Left hindlimb (tissue), 1 donor: ENCODE measurements at regions not wholly inside any gene's neighbourhood (a gene's known extent, or its start where the extent isn't known, plus 50 kb on each side); places are given as distances from the start of the nearest gene placed in this dataset.
"Not testable (repeated sequence)": the region's sequence is repeated elsewhere in the genome, so short reads cannot be mapped to it uniquely, and the experiment has no call there.

Experiments
- DNase-seq: peaks from one replicate; pipeline ENCODE4 v3.0.0-alpha.2; 2018

DNA sequence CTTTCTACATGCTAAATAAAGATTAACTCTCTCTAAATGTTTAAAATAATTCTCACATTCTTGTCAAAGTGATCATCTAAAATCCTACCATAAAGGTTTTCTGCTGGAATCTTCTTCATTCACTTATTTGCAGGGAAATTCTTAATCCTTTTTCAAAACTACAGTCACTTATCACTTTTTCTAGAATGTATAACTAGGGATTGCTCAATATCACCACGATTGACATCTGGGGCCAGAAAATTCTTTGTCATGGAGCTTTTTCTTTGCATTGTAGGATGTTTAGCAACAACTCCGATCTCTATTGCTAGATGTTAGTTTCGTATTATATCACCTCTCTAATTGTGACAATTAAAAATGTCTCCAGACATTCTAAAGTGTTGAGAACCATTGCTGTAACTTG lies 344.9 kb upstream of the PIK3R1 start:
- DNase-seq = no peak

- not testable (repeated sequence) for DNase-seq
These were observed 351.2 kb upstream of the PIK3R1 start for GRCh38 chr5:67864335-67864734.

DNA sequence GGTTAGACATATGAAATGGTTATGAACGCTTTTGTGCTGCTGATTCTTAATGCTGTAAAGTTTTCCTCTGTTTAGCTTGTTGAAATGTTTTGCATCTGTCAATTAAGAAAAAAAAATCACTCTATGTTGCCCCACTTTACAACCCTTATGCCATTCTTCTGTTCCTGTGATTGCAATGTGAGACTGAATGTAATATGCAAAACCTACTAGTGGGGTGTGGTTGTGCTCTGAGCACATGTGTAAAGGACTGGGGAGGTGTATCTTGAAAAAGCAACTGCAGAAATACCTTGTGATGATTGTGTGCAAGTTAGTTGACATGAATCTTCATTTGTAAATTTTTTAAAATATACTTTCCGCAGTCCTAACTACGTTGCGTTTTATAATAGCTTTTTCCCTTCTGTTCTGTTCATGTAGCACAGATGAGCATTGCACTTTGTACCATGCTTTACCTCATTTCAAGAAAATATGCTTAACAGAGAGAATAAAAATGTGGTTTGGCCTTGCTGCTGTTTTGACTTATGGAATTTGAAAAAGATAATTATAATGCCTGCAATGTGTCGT lies 357.0 kb upstream of the PIK3R1 start:
- DNase-seq = no peak

DNA sequence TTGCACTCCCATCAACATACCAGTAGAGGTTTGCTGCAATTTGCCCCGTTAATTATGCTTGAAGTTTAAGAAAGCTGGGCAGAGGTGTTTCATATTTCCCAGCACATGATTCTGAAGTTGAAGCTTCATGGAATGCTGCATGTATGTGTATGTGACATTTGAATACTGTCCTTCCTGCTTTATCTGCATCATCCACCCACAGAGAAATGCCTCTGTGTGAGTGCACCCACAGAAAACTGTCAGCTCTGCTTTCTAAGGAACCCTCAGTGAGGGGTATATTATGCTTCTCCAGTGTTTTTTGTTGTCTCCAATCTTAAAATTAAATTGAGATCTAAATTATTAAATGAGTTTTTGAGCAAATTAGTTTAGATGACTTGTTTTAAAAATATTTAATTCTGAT lies 358.1 kb upstream of the PIK3R1 start:
- no peak for DNase-seq

DNA sequence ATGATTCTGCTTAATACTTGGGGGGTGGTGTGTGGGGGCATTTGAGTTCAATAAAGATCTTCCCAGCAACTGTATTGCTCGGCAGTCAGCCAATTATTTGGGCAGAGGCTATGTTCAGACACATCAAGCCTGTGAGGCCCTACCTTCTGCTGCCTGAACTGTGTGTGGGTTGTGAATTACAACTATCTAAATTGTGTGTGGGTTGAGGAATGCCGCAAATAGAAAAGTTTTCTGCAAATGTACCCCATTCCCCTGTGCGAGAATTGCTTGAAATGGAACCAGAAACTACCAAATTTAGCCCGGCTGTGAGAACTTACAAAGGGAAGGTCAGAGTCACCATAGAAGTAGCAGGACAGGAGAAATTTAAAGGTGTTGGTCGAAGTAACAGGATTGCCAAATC lies 360.0 kb upstream of the PIK3R1 start:
- no peak for DNase-seq

DNA sequence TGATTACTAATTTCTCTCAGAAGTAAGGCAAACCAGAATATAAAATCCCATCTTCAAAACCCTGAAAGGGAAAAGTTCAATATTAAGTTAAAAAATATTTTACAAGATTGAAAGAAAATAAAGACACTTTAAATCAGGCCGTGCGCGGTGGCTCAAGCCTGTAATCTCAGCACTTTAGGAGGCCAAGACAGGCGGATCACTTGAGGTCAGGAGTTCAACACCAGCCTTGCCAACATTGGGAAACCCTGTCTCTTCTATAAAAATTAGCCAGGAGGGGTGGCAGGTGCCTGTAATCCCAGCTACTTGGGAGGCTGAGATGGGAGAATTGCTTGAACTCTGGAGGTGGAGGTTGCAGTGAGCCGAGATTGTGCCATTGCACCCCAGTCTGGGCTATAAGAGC lies 364.6 kb upstream of the PIK3R1 start:
- DNase-seq = not testable (repeated sequence)

- no peak for DNase-seq
These were observed 370.6 kb upstream of the PIK3R1 start for GRCh38 chr5:67844924-67845323.

- DNase-seq = no peak
These were observed 372.8 kb upstream of the PIK3R1 start for GRCh38 chr5:67842806-67843205.

- not testable (repeated sequence) for DNase-seq
These were observed 378.3 kb upstream of the PIK3R1 start for GRCh38 chr5:67837225-67837624.

DNA sequence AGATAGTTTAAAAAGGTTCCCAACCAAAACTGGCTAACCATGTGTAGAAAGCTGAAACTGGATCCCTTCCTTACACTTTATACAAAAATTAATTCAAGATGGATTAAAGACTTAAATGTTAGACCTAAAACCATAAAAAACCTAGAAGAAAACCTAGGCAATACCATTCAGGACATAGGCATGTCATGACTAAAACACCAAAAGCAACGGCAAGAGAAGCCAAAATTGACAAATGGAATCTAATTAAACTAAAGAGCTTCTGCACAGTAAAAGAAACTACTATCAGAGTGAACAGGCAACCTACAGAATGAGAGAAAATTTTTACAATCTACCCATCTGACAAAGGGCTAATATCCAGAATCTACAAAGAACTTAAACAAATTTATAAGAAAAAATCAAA lies 379.1 kb upstream of the PIK3R1 start:
- not testable (repeated sequence) for DNase-seq

- no peak for DNase-seq
These were observed 384.5 kb upstream of the PIK3R1 start for GRCh38 chr5:67831048-67831447.

DNA sequence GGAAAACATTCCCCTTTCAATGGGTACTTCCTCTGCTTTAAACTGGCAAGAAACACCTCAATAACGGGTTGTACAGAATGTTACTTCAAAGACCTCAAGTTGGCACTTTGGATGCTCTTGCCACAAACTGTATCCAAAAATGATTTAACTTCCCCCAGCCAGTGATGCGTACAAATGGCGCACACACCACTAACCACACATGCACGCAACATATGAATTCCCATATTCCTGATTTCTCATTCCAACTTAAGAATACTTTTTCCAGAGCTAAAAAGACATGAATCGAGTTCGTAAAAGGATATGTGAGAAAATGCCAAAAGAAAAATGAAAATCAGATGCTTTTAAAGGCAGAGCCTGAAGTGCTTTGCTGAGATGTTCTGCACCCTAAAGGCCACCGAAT lies 388.0 kb upstream of the PIK3R1 start:
- peak; percentile 57 for DNase-seq

GRCh38 chr5:67824852-67825251 lies 390.7 kb upstream of the PIK3R1 start:
- DNase-seq = no peak

DNA sequence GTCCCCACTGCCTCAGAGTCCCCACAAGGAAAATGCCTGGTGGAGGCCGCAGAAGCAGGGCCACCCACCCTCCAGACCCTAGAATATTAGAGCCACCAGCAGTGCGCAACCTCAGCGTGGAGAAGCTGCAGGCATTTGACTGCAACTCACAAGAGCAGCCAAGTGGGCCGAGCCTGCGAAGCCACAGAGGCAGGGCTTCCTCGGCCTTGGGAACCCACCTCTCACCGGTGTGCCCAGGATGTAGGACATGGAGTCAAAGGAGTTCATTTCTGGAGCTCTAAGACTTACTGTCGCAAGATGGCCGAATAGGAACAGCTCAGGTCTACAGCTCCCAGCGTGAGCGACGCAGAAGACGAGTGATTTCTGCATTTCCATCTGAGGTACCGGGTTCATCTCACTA lies 397.9 kb upstream of the PIK3R1 start:
- no peak for DNase-seq

DNA sequence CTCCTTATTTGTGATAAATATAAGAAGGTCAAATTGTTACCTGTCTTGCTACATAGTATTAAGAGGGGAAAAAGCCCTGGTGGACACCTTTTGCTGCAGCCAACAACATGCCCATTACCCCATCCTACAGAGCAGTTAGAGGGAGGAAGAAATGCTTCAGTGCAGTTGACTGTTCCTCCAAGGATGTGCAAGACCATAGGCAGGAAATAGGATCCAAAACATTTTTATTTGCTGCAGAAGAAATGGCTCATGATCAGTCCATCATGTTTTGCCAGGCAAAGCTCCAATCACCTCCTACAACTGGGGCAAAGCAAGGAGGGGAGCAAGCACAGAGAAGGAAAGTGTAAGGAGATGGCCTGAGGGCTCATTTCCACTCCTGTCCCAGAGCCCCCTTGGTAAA lies 399.1 kb upstream of the PIK3R1 start:
- DNase-seq = no peak

- no peak for DNase-seq
These were observed 399.8 kb upstream of the PIK3R1 start for GRCh38 chr5:67815455-67816391.

DNA sequence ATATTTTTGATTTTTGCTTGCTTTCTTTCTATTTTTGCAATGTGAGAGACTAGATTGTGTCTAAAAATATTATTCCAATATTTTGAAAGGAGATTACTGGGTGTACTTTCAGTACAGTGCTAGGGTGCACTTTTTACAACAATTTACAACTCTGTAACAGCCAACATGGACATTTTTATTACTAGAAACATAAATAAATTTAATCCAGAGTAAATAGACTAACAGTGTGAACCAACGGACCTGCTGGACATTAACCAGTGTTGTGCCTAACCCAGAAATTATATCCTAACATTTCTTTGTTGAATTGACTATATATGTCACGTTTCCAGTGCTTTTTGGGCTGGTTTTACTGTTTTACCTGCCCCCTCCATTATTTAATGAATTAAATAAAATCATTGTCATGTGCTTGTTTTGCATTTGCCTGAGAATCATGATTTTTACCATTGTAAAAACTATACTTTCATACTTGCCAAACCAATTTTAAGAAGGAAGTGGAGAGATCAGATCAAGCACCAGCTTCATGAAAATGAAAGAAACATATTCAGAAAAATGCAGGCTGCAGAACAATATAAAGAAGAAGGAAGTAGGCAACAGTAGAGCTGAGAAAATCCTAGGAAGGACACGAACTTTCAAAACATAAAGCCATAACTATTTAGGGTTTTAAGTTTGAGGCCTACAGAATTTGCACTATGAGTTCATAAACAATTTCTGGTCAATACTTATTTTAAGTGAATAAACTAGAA lies 400.8 kb upstream of the PIK3R1 start:
- no peak for DNase-seq

- DNase-seq = no peak
These were observed 401.5 kb upstream of the PIK3R1 start for GRCh38 chr5:67813877-67814539.

DNA sequence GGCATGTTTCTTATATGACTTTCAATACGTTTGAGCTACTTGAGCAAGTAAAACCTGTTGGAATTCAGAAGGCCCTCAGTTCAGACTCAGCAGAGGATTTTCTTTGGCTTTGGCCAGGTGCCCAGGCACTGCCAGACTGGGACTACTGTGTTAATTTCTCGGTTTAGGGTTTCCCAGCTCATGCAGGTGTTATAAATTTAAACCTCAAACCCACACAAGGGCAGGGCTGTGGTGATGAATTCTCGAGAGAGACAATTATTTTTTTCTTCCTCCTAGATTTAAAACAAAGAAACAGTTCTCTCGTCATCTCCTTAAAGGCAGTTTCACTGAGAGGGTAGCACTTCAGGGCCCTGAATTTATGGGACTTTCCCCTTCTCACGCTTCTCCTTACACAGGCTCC lies 406.0 kb upstream of the PIK3R1 start:
- peak; percentile 42 for DNase-seq

DNA sequence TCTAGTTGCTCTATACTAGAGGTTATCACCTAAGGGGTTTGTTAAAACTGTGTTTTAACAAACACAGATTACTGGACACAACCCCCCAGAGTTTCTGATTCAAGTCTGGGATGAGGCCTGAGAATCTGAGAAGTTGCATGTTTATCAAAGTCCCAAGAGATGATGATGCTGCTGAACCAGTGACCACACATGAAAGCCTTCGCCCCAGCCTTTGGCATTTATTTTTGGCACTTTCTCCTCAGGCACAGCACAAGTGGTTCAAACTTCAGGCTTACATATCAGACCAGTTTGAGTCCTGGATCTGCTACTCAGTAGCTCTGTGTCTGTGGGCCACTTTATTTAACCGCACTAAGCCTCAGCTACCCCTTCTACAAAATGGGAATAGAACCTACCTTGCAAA lies 407.2 kb upstream of the PIK3R1 start:
- no peak for DNase-seq

DNA sequence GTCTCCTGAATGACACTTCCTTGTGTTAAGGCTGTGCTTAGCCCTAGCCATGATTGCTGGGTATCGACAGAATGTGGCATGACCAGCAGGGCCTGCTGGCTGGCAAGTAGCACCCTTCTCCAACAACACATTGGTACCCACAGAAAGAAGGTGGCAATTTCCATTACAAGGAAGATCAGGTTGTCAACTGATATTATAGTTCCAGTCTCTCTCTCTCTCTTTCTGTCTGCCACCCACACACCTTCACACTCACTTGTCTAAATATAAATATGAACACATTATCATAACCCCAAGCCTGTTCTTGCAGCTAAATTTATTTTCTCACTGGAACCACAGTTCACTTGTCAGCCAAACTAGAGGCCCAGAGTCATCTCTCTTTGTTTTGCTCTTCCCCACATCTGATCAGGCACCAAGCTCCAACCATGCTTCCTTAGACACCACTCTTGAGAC lies 408.1 kb upstream of the PIK3R1 start:
- DNase-seq = no peak

DNA sequence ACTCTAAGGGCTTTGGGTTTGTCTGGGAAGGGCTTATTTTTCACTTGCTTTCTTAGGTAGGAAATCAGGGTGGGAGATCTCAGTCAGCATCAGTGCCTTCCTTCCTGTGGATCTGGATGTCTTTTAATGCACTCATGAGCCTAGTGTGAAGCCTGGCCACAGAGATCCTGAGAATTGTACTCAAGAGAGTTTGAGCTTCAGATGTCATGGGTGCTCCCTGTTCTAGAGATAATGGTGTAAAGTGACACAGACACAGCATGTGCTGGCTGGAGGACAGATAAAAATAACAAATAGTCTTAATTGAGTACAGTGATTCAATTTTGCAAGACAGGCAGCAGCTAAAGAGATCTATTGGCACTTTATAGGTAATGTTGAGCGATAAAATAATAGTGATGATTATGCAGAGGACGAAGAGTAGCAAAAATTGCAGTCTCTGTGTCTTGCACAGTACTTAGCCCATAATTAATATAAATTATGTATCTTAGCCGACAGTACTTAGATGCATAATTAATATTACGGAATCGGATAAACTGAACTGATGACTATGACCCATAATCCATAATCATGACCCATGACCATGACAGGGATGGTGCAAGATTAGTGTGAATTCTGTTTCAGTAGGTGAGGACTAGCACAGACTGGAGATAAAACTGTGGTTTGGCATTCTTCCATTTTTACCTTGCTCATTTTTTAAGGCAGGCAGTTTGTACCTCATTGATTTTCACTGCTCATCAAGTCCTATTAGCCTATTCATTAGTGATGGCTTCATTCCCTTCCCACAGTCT lies 408.7 kb upstream of the PIK3R1 start:
- no peak for DNase-seq
